OCI-LY1 (cell line): ENCODE measurements at regions not wholly inside any gene's neighbourhood (a gene's known extent, or its start where the extent isn't known, plus 50 kb on each side); places are given as distances from the start of the nearest gene placed in this dataset.

Experiments
- H2AFZ ChIP-seq: fragments of 200-600 bp; sonication (generic), shearing (Covaris generic); 2 replicates; pipeline ENCODE4 v1.6.0; 2014; ENCODE audit warnings: antibody characterized with exemption, mild to moderate bottlenecking, low read length
- H3F3A ChIP-seq: fragments of 200-600 bp; sonication (generic), shearing (Covaris generic); 2 replicates; pipeline ENCODE4 v1.6.0; 2014; ENCODE audit warnings: mild to moderate bottlenecking, antibody characterized with exemption, low read length, moderate library complexity; ENCODE audit not compliant: insufficient read depth
- H3K27ac ChIP-seq: fragments of 200-600 bp; sonication (generic); 2 replicates; pipeline ENCODE4 v1.5.1; 2014; ENCODE audit warnings: low read length, mixed run types, mild to moderate bottlenecking, low read depth; ENCODE audit not compliant: poor library complexity, severe bottlenecking
- H3K27me3 ChIP-seq: fragments of 200-600 bp; sonication (generic); 2 replicates; pipeline ENCODE4 v1.6.0; 2014; ENCODE audit warnings: antibody characterized with exemption, mild to moderate bottlenecking, low read length, moderate library complexity; ENCODE audit not compliant: insufficient read depth
- H3K36me3 ChIP-seq: fragments of 200-600 bp; sonication (generic); 2 replicates; pipeline ENCODE4 v1.6.1; 2014; ENCODE audit warnings: mild to moderate bottlenecking, antibody characterized with exemption, low read length, moderate library complexity, mixed read lengths; ENCODE audit not compliant: insufficient read depth
- H3K4me1 ChIP-seq: fragments of 200-600 bp; sonication (generic); 2 replicates; pipeline ENCODE4 v1.5.1; 2014; ENCODE audit warnings: mild to moderate bottlenecking, low read length, moderate library complexity; ENCODE audit not compliant: insufficient read depth, severe bottlenecking
- H3K4me2 ChIP-seq: fragments of 200-600 bp; sonication (generic), shearing (Covaris generic); 2 replicates; pipeline ENCODE4 v1.6.1; 2014; ENCODE audit warnings: low read length
- H3K4me3 ChIP-seq: fragments of 200-600 bp; sonication (generic); 2 replicates; pipeline ENCODE4 v1.5.1; 2014; ENCODE audit warnings: low read length, low read depth, mild to moderate bottlenecking, mixed read lengths; ENCODE audit not compliant: poor library complexity, severe bottlenecking
- H3K79me2 ChIP-seq: fragments of 200-600 bp; shearing (Covaris generic); 2 replicates; pipeline ENCODE4 v1.6.1; 2016; ENCODE audit warnings: mixed run types, low read length, mixed read lengths; ENCODE audit not compliant: insufficient read depth
- H3K9ac ChIP-seq: fragments of 200-600 bp; sonication (generic), shearing (Covaris generic); 2 replicates; pipeline ENCODE4 v1.6.1; 2014; ENCODE audit warnings: mild to moderate bottlenecking, low read length, mixed read lengths
- H3K9me2 ChIP-seq: fragments of 200-600 bp; sonication (generic), shearing (Covaris generic); 2 replicates; pipeline ENCODE4 v1.6.1; 2014; ENCODE audit warnings: low read depth, mild to moderate bottlenecking, low read length, mixed read lengths
- H3K9me3 ChIP-seq: fragments of 200-600 bp; shearing (Covaris generic); 2 replicates; pipeline ENCODE4 v1.6.1; 2014; ENCODE audit warnings: low read length, mixed read lengths
- H4K20me1 ChIP-seq: fragments of 200-600 bp; sonication (generic), shearing (Covaris generic); 2 replicates; pipeline ENCODE4 v1.6.0; 2016; ENCODE audit warnings: mild to moderate bottlenecking, low read length; ENCODE audit not compliant: insufficient read depth
- CTCF ChIP-seq: fragments of 200-600 bp; sonication (generic), shearing (Covaris generic); IDR thresholded peaks from 2 replicates; pipeline ENCODE4 v1.5.1; 2017; ENCODE audit warnings: mild to moderate bottlenecking, antibody characterized with exemption, low read length, moderate library complexity, mixed read lengths
- EZH2 ChIP-seq: fragments of 200-600 bp; sonication (generic), shearing (Covaris generic); IDR thresholded peaks from 2 replicates; pipeline ENCODE4 v1.8.0; 2017; ENCODE audit warnings: borderline replicate concordance, mixed run types, mild to moderate bottlenecking, antibody characterized with exemption, low read length, moderate library complexity, mixed read lengths

GRCh38 chr9:80520231-80520630 lies 948.5 kb downstream of the TLE4 start:
- H2AFZ ChIP-seq: no peak overlapping the region
- H3K9ac ChIP-seq: no peak overlapping the region
- TF ChIP-seq EZH2 (no peak), CTCF (no peak)
- no peaks in the 10 kb centered on the region for H3K9me3 ChIP-seq
- no peak overlapping the region for H3K4me3 ChIP-seq
- no peaks in the 10 kb centered on the region for H3K4me1 ChIP-seq
- no peaks in the 10 kb centered on the region for H3K9me2 ChIP-seq
- H4K20me1 ChIP-seq: no peaks in the 10 kb centered on the region
- H3K79me2 ChIP-seq: no peaks in the 10 kb centered on the region
- H3K4me2 ChIP-seq: no peak overlapping the region
- no peaks in the 10 kb centered on the region for H3K36me3 ChIP-seq
- H3K27ac ChIP-seq: no peak overlapping the region
- no peaks in the 10 kb centered on the region for H3K27me3 ChIP-seq
- no peaks in the 10 kb centered on the region for H3F3A ChIP-seq

- no peaks in the 10 kb centered on the region for H3K27me3 ChIP-seq
- no peak overlapping the region for H2AFZ ChIP-seq
- no peaks in the 10 kb centered on the region for H3K79me2 ChIP-seq
- no peaks in the 10 kb centered on the region for H3K9me2 ChIP-seq
- H3K27ac ChIP-seq: no peak overlapping the region
- no peak overlapping the region for H3K4me3 ChIP-seq
- H3K9me3 ChIP-seq: no peaks in the 10 kb centered on the region
- no peak overlapping the region for H3K4me2 ChIP-seq
- no peaks in the 10 kb centered on the region for H3K36me3 ChIP-seq
- H3F3A ChIP-seq: no peaks in the 10 kb centered on the region
- H4K20me1 ChIP-seq: no peaks in the 10 kb centered on the region
- no peak overlapping the region for H3K9ac ChIP-seq
- no peaks in the 10 kb centered on the region for H3K4me1 ChIP-seq
- TF ChIP-seq EZH2 (no peak), CTCF (no peak)
Measured at GRCh38 chr9:80518441-80518840, 946.7 kb downstream of the TLE4 start.

GRCh38 chr9:80516679-80517078 lies 944.9 kb downstream of the TLE4 start:
- Histone ChIP-seq H3K36me3 (no peaks in the 10 kb centered on the region), H3K27ac (no peak overlapping the region), H3K4me1 (no peaks in the 10 kb centered on the region), H3K4me2 (no peak overlapping the region), H2AFZ (no peak overlapping the region), H3K9me3 (no peaks in the 10 kb centered on the region), H3K9ac (no peak overlapping the region), H3K9me2 (no peaks in the 10 kb centered on the region), H3F3A (no peaks in the 10 kb centered on the region), H3K27me3 (no peaks in the 10 kb centered on the region), H4K20me1 (no peaks in the 10 kb centered on the region), H3K79me2 (no peaks in the 10 kb centered on the region), H3K4me3 (no peak overlapping the region)
- TF ChIP-seq CTCF (no peak), EZH2 (no peak)
